NCI-H1105 (cell line): ENCODE measurements at regions not wholly inside any gene's neighbourhood (a gene's known extent, or its start where the extent isn't known, plus 50 kb on each side); places are given as distances from the start of the nearest gene placed in this dataset.

Source experiments
- DNase-seq: peaks from one replicate; lab custom pipeline; 2025; lab: John Stamatoyannopoulos, UW

- no peak for DNase-seq
Measured at GRCh38 chr17:15177343-15177742, 87.8 kb downstream of the PMP22 start.

- no peak for DNase-seq
Measured at GRCh38 chr17:15175356-15175755, 89.8 kb downstream of the PMP22 start.

GRCh38 chr17:15171167-15172047 lies 93.7 kb downstream of the PMP22 start:
- DNase-seq: peak; percentile 22

GRCh38 chr17:15169676-15170075 lies 95.5 kb downstream of the PMP22 start:
- DNase-seq: no peak

GRCh38 chr17:15168379-15168778 lies 96.7 kb downstream of the PMP22 start:
- no peak for DNase-seq

GRCh38 chr17:15161395-15161794 lies 103.7 kb downstream of the PMP22 start:
- no peak for DNase-seq

GRCh38 chr17:15157051-15157450 lies 108.1 kb downstream of the PMP22 start:
- DNase-seq: no peak

GRCh38 chr17:15154618-15155017 lies 110.5 kb downstream of the PMP22 start:
- DNase-seq: no peak

- no peak for DNase-seq
Measured at GRCh38 chr17:15145621-15146020, 119.5 kb downstream of the PMP22 start.

GRCh38 chr17:15143524-15143923 lies 121.6 kb downstream of the PMP22 start:
- no peak for DNase-seq

- DNase-seq: no peak
Measured at GRCh38 chr17:15134363-15134762, 130.8 kb downstream of the PMP22 start.

- no peak for DNase-seq
Measured at GRCh38 chr17:15133826-15134225, 131.3 kb downstream of the PMP22 start.

- no peak for DNase-seq
Measured at GRCh38 chr17:15133143-15133542, 132.0 kb downstream of the PMP22 start.

- DNase-seq: no peak
Measured at GRCh38 chr17:15130426-15130825, 134.7 kb downstream of the PMP22 start.

GRCh38 chr17:15129986-15130385 lies 135.1 kb downstream of the PMP22 start:
- no peak for DNase-seq

- no peak for DNase-seq
Measured at GRCh38 chr17:15124746-15125145, 140.4 kb downstream of the PMP22 start.

- DNase-seq: no peak
Measured at GRCh38 chr17:15124264-15124595, 140.9 kb downstream of the PMP22 start.

- no peak for DNase-seq
Measured at GRCh38 chr17:15123593-15124263, 141.4 kb downstream of the PMP22 start.

- no peak for DNase-seq
Measured at GRCh38 chr17:15122857-15123256, 142.3 kb downstream of the PMP22 start.

GRCh38 chr17:15121426-15121825 lies 143.7 kb downstream of the PMP22 start:
- no peak for DNase-seq

GRCh38 chr17:15119968-15120367 lies 145.2 kb downstream of the PMP22 start:
- no peak for DNase-seq

- DNase-seq: no peak
Measured at GRCh38 chr17:15117239-15117638, 147.9 kb downstream of the PMP22 start.

GRCh38 chr17:15112846-15113617 lies 152.1 kb downstream of the PMP22 start:
- DNase-seq: no peak
